Neural cell (in vitro differentiated cells): ENCODE measurements at regions not wholly inside any gene's neighbourhood (a gene's known extent, or its start where the extent isn't known, plus 50 kb on each side); places are given as distances from the start of the nearest gene placed in this dataset.

Experiments
- H2AFZ ChIP-seq: fragments of 200-600, 300-800 bp; sonication (generic), shearing (Covaris generic); 2 replicates; pipeline ENCODE4 v1.6.0; 2014; ENCODE audit warnings: low read depth, mild to moderate bottlenecking, antibody characterized with exemption, low read length, moderate library complexity
- H3F3A ChIP-seq: fragments of 200-600 bp; shearing (Covaris generic); 2 replicates; pipeline ENCODE4 v1.6.1; 2016; ENCODE audit warnings: mild to moderate bottlenecking, moderate library complexity, mixed read lengths, antibody characterized with exemption, low read length; ENCODE audit not compliant: insufficient read depth, poor library complexity, severe bottlenecking
- H3K27ac ChIP-seq: fragments of 200-600, 300-800 bp; sonication (generic), shearing (Covaris generic); 2 replicates; pipeline ENCODE4 v1.5.1; 2014; ENCODE audit warnings: mild to moderate bottlenecking, low read length, moderate library complexity
- H3K27me3 ChIP-seq: fragments of 300-800, 200-600 bp; sonication (generic), shearing (Covaris generic); 2 replicates; pipeline ENCODE4 v1.6.0; 2014; ENCODE audit warnings: mild to moderate bottlenecking, low read depth, low read length, moderate library complexity; ENCODE audit not compliant: insufficient read depth
- H3K36me3 ChIP-seq: fragments of 300-800, 200-600 bp; sonication (generic), shearing (Covaris generic); 2 replicates; pipeline ENCODE4 v1.5.1; 2014; ENCODE audit warnings: mild to moderate bottlenecking, antibody characterized with exemption, low read length, moderate library complexity; ENCODE audit not compliant: insufficient read depth
- H3K4me2 ChIP-seq: fragments of 300-800, 200-600 bp; sonication (generic), shearing (Covaris generic); 2 replicates; pipeline ENCODE4 v1.6.0; 2014; ENCODE audit warnings: mild to moderate bottlenecking, low read length
- H3K4me3 ChIP-seq: fragments of 300-800, 200-600 bp; sonication (generic), shearing (Covaris generic); 2 replicates; pipeline ENCODE4 v1.5.1; 2014; ENCODE audit warnings: mild to moderate bottlenecking, low read length, moderate library complexity
- H3K79me2 ChIP-seq: fragments of 200-600 bp; shearing (Covaris generic); replicated peaks from 2 replicates; pipeline ENCODE4 v1.6.0; 2014; ENCODE audit warnings: mild to moderate bottlenecking, low read length, moderate library complexity; ENCODE audit not compliant: insufficient read depth
- H3K9ac ChIP-seq: fragments of 300-800, 200-600 bp; sonication (generic), shearing (Covaris generic); 2 replicates; pipeline ENCODE4 v1.6.1; 2016; ENCODE audit warnings: mild to moderate bottlenecking, low read length, mixed read lengths
- H3K9me2 ChIP-seq: fragments of 200-600 bp; shearing (Covaris generic); 2 replicates; pipeline ENCODE4 v1.6.1; 2016; ENCODE audit warnings: mild to moderate bottlenecking, low read length, mixed read lengths; ENCODE audit not compliant: insufficient read depth
- H3K9me3 ChIP-seq: fragments of 200-600, 300-800 bp; sonication (generic), shearing (Covaris generic); 2 replicates; pipeline ENCODE4 v1.6.1; 2016; ENCODE audit warnings: mild to moderate bottlenecking, mixed run types, low read length, moderate library complexity, mixed read lengths
- H4K20me1 ChIP-seq: fragments of 200-600 bp; shearing (Covaris generic); 2 replicates; pipeline ENCODE4 v1.6.1; 2016; ENCODE audit warnings: mild to moderate bottlenecking, mixed run types; ENCODE audit not compliant: insufficient read depth
- EP300 ChIP-seq: fragments of 450-650 bp; conservative IDR thresholded peaks from 2 replicates; pipeline ENCODE4 v1.6.1; 2014; ENCODE audit warnings: antibody characterized with exemption, mild to moderate bottlenecking, moderate library complexity; ENCODE audit not compliant: poor library complexity, severe bottlenecking
- EZH2 ChIP-seq: fragments of 200-600, 300-800 bp; shearing (Covaris generic), sonication (generic); IDR thresholded peaks from 2 replicates; pipeline ENCODE4 v1.6.1; 2014; ENCODE audit warnings: antibody characterized with exemption, low read length, borderline replicate concordance, mild to moderate bottlenecking; ENCODE audit not compliant: insufficient read depth, poor library complexity, severe bottlenecking
- MXI1 ChIP-seq: fragments of 450-650 bp; conservative IDR thresholded peaks from 2 replicates; pipeline ENCODE4 v1.6.1; 2014; ENCODE audit warnings: antibody characterized with exemption, mild to moderate bottlenecking; ENCODE audit not compliant: poor library complexity, severe bottlenecking
- POLR2AphosphoS5 ChIP-seq: IDR thresholded peaks from 2 replicates; pipeline ENCODE4 v1.6.1; 2012
- RAD21 ChIP-seq: fragments of 450-650 bp; conservative IDR thresholded peaks from 2 replicates; pipeline ENCODE4 v1.6.1; 2014; ENCODE audit warnings: antibody characterized with exemption, mild to moderate bottlenecking, moderate library complexity
- SMC3 ChIP-seq: fragments of 450-650 bp; conservative IDR thresholded peaks from 2 replicates; pipeline ENCODE4 v1.6.1; 2014; ENCODE audit warnings: antibody characterized with exemption, mild to moderate bottlenecking, moderate library complexity; ENCODE audit not compliant: poor library complexity
- TAF1 ChIP-seq: IDR thresholded peaks from 2 replicates; pipeline ENCODE4 v1.6.1; 2012; ENCODE audit warnings: low read depth
- TF ChIP-seq, protein P1 (sequence below): IDR thresholded peaks from 2 replicates; pipeline ENCODE4 v1.6.1; 2012; ENCODE audit warnings: borderline replicate concordance
- TF ChIP-seq, protein P2 (sequence below): fragments of 450-650 bp; IDR thresholded peaks from 2 replicates; pipeline ENCODE4 v1.5.1; 2014; ENCODE audit warnings: antibody characterized with exemption, mild to moderate bottlenecking, moderate library complexity; ENCODE audit not compliant: poor library complexity, severe bottlenecking

DNA sequence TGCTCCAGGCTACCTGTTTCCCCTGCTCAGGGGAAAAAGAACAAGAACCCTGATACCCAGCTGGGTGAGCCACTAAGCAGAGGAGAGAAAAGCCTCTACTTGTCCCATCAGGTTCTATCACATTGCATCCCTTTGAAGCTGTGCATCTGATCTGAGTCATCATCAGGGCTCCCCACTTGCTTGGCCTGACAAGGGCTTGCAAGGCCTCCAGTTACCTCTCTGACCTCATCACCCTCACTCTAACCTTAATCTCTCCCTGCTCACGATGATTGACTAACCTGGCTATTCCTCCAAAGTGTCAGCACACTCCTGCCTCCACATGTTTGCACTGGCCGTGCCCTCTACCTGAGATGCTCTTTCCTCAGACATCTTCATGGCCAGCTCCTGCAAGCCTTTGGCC is 309.5 kb upstream of the CHD6 start:
- Histone ChIP-seq H3K79me2 (no peaks in the 10 kb centered on the region), H3K27me3 (no peaks in the 10 kb centered on the region), H3K27ac (peak overlapping the region; percentile 15), H3K9ac (no peak overlapping the region), H3K36me3 (no peaks in the 10 kb centered on the region), H3K4me2 (no peak overlapping the region), H3K4me3 (no peak overlapping the region), H2AFZ (no peak overlapping the region), H3K9me3 (no peaks in the 10 kb centered on the region), H4K20me1 (no peaks in the 10 kb centered on the region), H3F3A (no peaks in the 10 kb centered on the region), H3K9me2 (no peaks in the 10 kb centered on the region)
- no peak for TF ChIP-seq EP300
- no peak for TF ChIP-seq POLR2AphosphoS5
- TF ChIP-seq, protein P1, sequence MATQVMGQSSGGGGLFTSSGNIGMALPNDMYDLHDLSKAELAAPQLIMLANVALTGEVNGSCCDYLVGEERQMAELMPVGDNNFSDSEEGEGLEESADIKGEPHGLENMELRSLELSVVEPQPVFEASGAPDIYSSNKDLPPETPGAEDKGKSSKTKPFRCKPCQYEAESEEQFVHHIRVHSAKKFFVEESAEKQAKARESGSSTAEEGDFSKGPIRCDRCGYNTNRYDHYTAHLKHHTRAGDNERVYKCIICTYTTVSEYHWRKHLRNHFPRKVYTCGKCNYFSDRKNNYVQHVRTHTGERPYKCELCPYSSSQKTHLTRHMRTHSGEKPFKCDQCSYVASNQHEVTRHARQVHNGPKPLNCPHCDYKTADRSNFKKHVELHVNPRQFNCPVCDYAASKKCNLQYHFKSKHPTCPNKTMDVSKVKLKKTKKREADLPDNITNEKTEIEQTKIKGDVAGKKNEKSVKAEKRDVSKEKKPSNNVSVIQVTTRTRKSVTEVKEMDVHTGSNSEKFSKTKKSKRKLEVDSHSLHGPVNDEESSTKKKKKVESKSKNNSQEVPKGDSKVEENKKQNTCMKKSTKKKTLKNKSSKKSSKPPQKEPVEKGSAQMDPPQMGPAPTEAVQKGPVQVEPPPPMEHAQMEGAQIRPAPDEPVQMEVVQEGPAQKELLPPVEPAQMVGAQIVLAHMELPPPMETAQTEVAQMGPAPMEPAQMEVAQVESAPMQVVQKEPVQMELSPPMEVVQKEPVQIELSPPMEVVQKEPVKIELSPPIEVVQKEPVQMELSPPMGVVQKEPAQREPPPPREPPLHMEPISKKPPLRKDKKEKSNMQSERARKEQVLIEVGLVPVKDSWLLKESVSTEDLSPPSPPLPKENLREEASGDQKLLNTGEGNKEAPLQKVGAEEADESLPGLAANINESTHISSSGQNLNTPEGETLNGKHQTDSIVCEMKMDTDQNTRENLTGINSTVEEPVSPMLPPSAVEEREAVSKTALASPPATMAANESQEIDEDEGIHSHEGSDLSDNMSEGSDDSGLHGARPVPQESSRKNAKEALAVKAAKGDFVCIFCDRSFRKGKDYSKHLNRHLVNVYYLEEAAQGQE = no peak
- no peak for TF ChIP-seq MXI1
- no peak for TF ChIP-seq RAD21
- no peak for TF ChIP-seq SMC3

DNA sequence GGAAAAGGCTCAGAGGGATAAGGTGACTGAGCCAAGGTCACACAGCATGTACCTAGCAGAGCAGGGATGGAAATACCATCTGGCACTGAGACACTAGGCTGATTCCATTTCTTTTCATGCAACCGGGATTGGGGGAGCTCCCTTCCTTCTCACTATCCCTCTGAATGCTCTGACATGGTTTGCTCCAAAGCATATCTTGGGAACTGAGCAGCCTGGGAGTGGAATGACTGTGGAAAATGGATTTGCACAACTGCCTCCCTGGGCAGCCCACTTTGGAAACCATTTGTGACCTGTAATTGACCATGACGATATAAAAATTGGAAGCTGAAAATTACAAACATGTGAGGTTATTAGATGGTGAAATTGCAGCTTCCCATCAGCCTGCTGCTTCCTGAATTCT is 309.0 kb upstream of the CHD6 start:
- no peak overlapping the region for H3K4me3 ChIP-seq
- no peaks in the 10 kb centered on the region for H3K9me2 ChIP-seq
- H4K20me1 ChIP-seq = no peaks in the 10 kb centered on the region
- H2AFZ ChIP-seq = no peak overlapping the region
- no peaks in the 10 kb centered on the region for H3K36me3 ChIP-seq
- no peak overlapping the region for H3K9ac ChIP-seq
- peak overlapping the region; percentile 15 for H3K27ac ChIP-seq
- no peaks in the 10 kb centered on the region for H3K79me2 ChIP-seq
- H3K27me3 ChIP-seq = no peaks in the 10 kb centered on the region
- no peak overlapping the region for H3K4me2 ChIP-seq
- TF ChIP-seq POLR2AphosphoS5 (peak; percentile 15), EZH2 (no peak)
- TF ChIP-seq, protein P1 = peak; percentile 69
- no peaks in the 10 kb centered on the region for H3K9me3 ChIP-seq
- no peaks in the 10 kb centered on the region for H3F3A ChIP-seq

DNA sequence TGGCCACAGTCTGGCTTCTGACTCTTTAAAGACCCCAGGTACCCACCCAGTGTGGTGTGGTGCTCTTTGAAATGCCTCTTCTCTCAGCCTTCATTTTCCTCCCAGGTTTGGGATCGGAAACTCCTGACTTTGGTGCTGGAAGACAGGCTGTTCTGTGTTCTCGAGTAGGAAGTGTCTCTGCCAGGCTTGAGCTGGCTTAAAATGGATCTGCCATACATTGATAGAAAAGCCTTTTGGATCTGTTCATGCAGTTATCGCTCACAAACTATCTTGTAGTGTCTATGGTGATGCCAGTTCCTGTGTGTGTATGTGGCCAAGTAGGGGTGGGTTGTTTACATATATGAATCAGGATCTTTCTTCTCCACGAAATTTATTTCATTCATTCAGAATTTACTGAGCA is 307.3 kb upstream of the CHD6 start:
- Histone ChIP-seq H3K9ac (no peak overlapping the region), H2AFZ (no peak overlapping the region), H3K27me3 (no peaks in the 10 kb centered on the region), H3K4me2 (no peak overlapping the region), H4K20me1 (no peaks in the 10 kb centered on the region), H3K4me3 (no peak overlapping the region), H3F3A (no peaks in the 10 kb centered on the region), H3K27ac (no peak overlapping the region), H3K9me2 (no peaks in the 10 kb centered on the region), H3K9me3 (no peaks in the 10 kb centered on the region), H3K36me3 (no peaks in the 10 kb centered on the region), H3K79me2 (no peaks in the 10 kb centered on the region)
- TF ChIP-seq, protein P2, sequence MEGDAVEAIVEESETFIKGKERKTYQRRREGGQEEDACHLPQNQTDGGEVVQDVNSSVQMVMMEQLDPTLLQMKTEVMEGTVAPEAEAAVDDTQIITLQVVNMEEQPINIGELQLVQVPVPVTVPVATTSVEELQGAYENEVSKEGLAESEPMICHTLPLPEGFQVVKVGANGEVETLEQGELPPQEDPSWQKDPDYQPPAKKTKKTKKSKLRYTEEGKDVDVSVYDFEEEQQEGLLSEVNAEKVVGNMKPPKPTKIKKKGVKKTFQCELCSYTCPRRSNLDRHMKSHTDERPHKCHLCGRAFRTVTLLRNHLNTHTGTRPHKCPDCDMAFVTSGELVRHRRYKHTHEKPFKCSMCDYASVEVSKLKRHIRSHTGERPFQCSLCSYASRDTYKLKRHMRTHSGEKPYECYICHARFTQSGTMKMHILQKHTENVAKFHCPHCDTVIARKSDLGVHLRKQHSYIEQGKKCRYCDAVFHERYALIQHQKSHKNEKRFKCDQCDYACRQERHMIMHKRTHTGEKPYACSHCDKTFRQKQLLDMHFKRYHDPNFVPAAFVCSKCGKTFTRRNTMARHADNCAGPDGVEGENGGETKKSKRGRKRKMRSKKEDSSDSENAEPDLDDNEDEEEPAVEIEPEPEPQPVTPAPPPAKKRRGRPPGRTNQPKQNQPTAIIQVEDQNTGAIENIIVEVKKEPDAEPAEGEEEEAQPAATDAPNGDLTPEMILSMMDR = no peak
- TF ChIP-seq RAD21 = no peak
- TF ChIP-seq EP300 = no peak
- TF ChIP-seq POLR2AphosphoS5 = no peak
- no peak for TF ChIP-seq TAF1
- no peak for TF ChIP-seq SMC3
- TF ChIP-seq EZH2 = no peak
- TF ChIP-seq MXI1 = no peak
- TF ChIP-seq, protein P1 = no peak
